LHCN-M2 (cell line): ENCODE measurements at regions not wholly inside any gene's neighbourhood (a gene's known extent, or its start where the extent isn't known, plus 50 kb on each side); places are given as distances from the start of the nearest gene placed in this dataset.
"Not testable (repeated sequence)": the region's sequence is repeated elsewhere in the genome, so short reads cannot be mapped to it uniquely, and the experiment has no call there.

ENCODE experiments used
- DNase-seq: peaks from one replicate; pipeline ENCODE4 v3.0.0-alpha.2; 2012; ENCODE audit warnings: low read depth

- peak; percentile 69 for DNase-seq
Observed at GRCh38 chr6:74891349-74891831, 314.5 kb downstream of the COL12A1 start.

- no peak for DNase-seq
Observed at GRCh38 chr6:74889635-74890034, 316.2 kb downstream of the COL12A1 start.

- DNase-seq, result not testable (repeated sequence)
Observed at GRCh38 chr6:74888741-74889140, 317.1 kb downstream of the COL12A1 start.

- no peak for DNase-seq
Observed at GRCh38 chr6:74879976-74880375, 325.9 kb downstream of the COL12A1 start.

- DNase-seq, result peak; percentile 79
Observed at GRCh38 chr6:74879234-74879633, 326.6 kb downstream of the COL12A1 start.

- DNase-seq, result no peak
Observed at GRCh38 chr6:74875193-74875592, 330.7 kb downstream of the COL12A1 start.

GRCh38 chr6:74872754-74873476 is 332.9 kb downstream of the COL12A1 start:
- DNase-seq, result no peak

- peak; percentile 83 for DNase-seq
Observed at GRCh38 chr6:74871757-74872156, 334.1 kb downstream of the COL12A1 start.

GRCh38 chr6:74870403-74870802 is 335.4 kb downstream of the COL12A1 start:
- DNase-seq, result peak; percentile 29

GRCh38 chr6:74867291-74867690 is 338.6 kb downstream of the COL12A1 start:
- DNase-seq, result no peak

GRCh38 chr6:74863968-74864367 is 341.9 kb downstream of the COL12A1 start:
- DNase-seq, result no peak

GRCh38 chr6:74860456-74860855 is 345.4 kb downstream of the COL12A1 start:
- no peak for DNase-seq

GRCh38 chr6:74857157-74857556 is 348.7 kb downstream of the COL12A1 start:
- no peak for DNase-seq

GRCh38 chr6:74853991-74854390 is 351.9 kb downstream of the COL12A1 start:
- DNase-seq, result no peak

GRCh38 chr6:74851596-74851995 is 354.3 kb downstream of the COL12A1 start:
- peak; percentile 64 for DNase-seq

- no peak for DNase-seq
Observed at GRCh38 chr6:74840953-74841352, 364.9 kb downstream of the COL12A1 start.

GRCh38 chr6:74834967-74835366 is 370.9 kb downstream of the COL12A1 start:
- no peak for DNase-seq

- no peak for DNase-seq
Observed at GRCh38 chr6:74826263-74826662, 379.6 kb downstream of the COL12A1 start.

GRCh38 chr6:74814440-74814839 is 391.4 kb downstream of the COL12A1 start:
- no peak for DNase-seq

GRCh38 chr6:74807674-74808073 is 398.2 kb downstream of the COL12A1 start:
- no peak for DNase-seq

GRCh38 chr6:74805916-74806696 is 399.7 kb downstream of the COL12A1 start:
- DNase-seq, result no peak

GRCh38 chr6:74798302-74798701 is 407.6 kb downstream of the COL12A1 start:
- DNase-seq, result no peak

GRCh38 chr6:74785236-74785635 is 420.6 kb downstream of the COL12A1 start:
- peak; percentile 11 for DNase-seq
